OCI-M2 (cell line): ENCODE measurements at regions not wholly inside any gene's neighbourhood (a gene's known extent, or its start where the extent isn't known, plus 50 kb on each side); places are given as distances from the start of the nearest gene placed in this dataset.

ENCODE experiments used
- DNase-seq: peaks from one replicate; lab custom pipeline; 2025; ENCODE audit not compliant: unreplicated experiment; lab: John Stamatoyannopoulos, UW

DNA sequence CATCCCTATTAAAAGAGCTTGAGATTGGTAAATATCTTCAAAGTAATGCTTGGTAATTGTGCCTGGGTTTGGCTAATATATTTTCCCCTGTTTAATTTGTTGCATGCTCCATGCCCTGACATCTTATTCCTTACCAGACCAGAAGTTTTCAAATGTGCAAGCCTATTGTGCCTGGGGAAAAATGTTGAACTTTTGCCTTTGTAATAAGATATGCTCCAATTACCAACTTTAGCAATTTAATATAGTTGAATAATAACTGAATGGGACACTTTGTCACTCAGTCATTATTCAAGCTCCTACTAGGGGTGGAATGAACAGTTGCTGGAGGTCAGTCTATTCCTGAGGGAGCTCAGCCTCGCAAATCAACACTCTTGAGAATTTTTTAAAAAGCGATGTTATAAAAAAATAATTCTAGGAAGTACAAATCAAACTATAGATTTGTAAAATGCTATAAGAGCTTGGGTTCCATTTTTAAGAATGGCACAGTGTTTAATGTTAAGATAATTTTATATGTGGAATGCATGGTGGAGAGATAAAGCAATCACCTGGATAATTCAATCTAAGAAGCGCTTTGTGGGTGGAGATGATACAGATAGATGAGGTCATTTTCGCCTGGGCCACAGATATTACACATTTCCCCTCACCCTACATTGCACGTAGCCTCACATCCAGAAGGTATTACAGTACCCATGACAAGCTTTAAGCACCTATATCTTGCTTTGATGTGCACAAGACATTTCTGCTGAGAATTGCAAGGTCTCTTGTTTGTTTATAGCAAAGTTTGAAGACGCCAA, 231.8 kb downstream of the PIK3R1 start:
- no peak for DNase-seq

DNA sequence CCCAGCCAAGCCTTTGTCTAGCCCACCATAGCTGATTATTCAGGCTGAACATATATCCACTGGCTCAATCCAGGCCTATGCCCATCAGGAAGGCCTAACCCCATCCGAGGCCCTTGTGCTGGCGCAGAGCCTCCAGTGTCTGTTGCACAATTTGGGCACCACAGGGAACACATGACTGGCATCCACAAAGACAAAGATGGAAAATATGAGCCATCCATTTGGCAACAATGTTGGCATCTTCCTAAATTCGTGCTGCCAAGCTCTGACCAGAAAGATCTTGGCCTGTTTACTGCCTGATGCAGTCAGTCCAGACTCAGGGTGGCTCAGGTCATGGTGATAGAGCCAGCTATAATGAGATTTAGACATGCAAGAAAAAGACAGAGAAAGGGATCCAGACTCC, 233.8 kb downstream of the PIK3R1 start:
- DNase-seq, result no peak

- no peak for DNase-seq
Measured at GRCh38 chr5:68450245-68450852, 234.8 kb downstream of the PIK3R1 start.

DNA sequence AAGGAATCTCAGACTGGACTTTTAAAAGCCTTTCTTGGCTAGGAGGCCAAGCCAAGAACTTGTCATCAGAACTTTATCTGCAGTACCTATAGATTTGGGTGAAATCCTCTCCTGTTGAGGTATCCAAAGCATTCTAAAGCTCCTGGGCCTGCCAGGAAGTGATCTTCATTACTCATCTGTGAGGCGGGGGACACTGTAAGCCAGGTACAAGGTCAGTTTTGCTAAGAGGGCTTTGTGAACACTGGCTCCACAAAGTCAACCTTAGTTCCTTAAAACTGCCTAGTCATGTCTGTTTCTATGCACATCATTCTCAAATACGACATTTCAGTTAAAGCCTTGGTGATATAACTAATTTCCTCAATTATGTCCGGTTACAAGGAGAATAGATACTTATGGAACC, 236.7 kb downstream of the PIK3R1 start:
- no peak for DNase-seq

DNA sequence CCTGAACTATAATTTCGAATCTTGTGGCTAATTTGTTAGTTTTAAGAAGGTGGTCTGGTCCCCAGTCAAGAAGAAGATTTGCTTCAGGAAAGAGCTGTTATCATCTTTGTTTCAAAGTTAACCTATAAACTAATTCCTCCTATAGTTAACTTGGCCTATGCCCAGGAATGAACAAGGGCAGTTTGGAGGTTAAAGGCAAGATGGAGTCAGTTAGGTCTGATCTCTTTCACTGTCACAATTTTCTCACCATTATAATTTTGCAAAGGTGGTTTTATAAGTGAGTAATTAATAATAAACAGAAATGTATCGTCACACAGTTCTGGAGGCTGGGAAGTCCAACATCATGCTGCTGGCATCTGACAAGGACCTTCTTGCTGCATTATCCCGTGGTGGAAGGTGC, 238.6 kb downstream of the PIK3R1 start:
- no peak for DNase-seq

- no peak for DNase-seq
Measured at GRCh38 chr5:68454766-68455165, 239.2 kb downstream of the PIK3R1 start.

GRCh38 chr5:68455216-68455615, 239.7 kb downstream of the PIK3R1 start:
- DNase-seq, result no peak

DNA sequence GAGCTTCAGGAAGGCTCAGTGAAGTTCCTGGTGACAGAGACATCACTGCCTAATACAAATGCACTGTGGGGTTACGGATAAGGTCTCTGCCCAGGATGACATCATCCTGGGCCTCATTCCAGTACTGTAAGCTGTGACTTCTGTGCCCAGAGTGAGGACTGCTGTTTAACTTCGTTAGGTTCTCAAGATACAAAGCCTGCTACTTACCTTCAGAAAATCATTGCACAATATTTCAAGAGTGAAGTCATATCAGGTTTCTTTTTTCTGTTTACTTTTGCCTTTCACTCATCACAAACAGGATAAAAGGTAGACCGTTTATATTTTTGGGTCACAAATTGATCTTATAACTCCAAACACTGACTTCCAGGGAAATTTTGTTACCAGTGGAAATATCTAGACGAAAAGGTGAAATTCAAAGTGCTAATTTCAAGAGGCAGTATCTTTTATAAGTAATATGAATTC, 241.2 kb downstream of the PIK3R1 start:
- DNase-seq, result no peak

DNA sequence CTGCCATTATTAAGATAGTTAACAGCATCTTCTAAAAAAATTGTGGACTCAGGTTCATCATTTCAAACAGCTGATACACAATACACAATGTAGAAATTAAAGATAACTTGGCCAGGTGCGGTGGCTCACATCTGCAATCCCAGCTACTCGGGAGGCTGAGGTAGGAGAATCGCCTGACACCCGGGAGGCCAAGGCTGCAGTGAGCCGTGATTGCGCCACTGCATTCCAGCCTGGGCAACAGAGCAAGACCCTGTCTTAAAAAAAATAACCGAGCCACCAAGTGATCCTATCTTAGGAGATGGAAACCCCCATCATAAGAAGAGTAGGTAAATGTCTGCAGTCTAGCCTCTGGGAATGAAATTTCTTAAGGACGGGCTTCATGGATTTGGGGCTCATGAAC, 241.7 kb downstream of the PIK3R1 start:
- DNase-seq, result no peak

- DNase-seq, result no peak
Measured at GRCh38 chr5:68458416-68459021, 243.0 kb downstream of the PIK3R1 start.

DNA sequence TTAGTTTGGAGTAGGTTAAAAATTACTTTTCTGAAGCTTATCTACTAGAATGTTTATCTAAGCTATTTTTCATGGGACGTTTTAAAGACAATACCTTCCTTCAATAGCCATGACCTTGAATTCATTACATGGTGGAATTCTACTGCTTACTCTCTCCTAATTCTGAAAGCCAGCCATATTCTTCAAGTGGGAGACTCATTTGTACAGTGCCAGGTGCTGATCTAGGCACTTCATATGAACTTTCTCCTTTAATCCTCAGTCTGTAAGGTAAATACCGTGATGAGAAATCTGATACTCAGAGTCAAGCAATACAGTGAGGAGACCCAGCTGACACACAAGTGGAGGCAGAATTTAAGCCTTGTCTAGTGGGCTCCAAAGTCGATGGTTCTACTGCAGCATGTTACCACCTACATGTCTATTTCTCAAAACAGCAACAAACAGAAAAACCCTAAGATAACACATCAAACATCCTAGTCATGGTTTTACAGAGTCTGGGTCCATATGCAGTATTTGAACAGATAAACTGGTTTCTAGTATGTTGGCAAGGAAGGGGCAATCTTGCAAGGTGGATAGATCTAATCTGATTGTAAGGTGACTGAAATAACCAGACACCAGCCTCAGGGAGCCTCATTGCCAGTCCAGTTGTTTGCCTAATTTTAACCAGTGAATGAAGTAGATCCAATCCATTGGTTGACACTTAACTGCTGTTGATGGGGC, 243.7 kb downstream of the PIK3R1 start:
- no peak for DNase-seq

DNA sequence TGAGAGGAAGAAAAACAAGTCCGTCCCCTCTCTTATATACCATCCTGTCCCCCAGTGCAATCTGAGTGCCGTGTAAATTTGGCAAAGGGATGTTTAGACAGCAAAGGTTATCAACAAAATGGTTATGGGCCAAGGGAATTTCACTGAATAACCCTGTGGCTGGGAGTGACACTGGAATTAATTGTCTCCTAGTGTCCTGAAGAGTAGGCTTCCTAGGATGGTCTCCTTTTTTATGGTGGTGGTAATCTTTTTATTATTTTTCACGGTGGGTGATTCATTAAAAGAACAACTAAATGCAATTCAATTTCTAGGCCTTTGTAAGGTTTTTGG, 244.2 kb downstream of the PIK3R1 start:
- DNase-seq, result no peak

- no peak for DNase-seq
Measured at GRCh38 chr5:68460147-68460798, 244.7 kb downstream of the PIK3R1 start.

DNA sequence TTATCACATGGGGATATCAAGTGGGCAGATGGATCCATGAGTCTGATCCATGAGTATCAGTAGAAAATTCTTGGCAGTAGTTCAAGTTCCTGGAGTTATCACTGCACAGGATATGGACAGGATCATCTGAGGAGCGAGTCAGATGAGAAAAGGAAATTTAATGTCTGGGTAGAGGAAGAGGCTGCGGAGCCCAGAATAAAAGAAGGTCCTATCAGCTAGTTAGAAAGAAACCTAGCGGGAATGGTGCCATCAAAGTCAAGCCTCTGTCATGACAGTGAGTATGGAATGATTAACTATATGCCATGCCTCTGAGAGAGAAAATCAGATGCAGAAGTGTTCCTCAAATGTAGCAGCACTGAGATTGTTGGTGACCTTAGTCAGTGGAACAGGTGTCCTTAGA, 248.1 kb downstream of the PIK3R1 start:
- DNase-seq, result no peak

DNA sequence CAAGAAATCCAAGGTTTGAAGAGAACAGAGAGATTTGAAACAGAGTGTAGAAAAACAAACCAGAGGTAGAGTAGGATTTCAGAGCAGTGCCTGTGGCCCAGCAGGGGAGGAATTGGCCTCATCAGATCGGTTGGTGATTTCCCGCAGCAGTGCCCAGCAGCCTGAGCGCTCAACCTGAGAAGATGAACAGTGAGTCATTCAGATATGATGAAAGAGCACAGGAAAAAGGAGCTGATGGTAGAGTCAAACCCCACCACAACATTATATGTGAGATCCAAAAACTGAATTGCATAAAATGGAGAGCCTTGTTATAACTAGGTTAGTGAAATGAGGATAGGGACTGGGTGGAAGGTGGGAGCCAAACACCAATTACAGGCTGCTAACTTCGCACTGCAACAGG, 248.9 kb downstream of the PIK3R1 start:
- no peak for DNase-seq

DNA sequence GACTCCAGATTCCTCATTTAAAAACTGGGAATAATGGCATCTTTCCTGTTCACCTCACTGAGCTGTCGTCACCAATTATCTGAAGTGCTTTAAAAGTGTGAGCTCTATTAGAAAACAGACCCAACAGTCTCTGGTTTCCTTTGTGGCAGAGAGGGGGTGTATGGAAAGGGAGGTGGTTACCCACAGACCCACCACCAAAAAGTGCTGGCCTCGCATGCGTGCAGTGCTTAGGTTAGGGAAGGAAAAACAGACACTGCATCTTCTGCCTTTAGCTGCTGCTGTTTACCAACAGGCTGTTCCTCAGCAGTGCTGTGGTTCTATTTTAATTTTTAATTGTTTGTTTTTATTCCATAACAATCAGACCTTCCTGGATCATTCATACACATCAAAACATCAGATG, 249.6 kb downstream of the PIK3R1 start:
- no peak for DNase-seq

DNA sequence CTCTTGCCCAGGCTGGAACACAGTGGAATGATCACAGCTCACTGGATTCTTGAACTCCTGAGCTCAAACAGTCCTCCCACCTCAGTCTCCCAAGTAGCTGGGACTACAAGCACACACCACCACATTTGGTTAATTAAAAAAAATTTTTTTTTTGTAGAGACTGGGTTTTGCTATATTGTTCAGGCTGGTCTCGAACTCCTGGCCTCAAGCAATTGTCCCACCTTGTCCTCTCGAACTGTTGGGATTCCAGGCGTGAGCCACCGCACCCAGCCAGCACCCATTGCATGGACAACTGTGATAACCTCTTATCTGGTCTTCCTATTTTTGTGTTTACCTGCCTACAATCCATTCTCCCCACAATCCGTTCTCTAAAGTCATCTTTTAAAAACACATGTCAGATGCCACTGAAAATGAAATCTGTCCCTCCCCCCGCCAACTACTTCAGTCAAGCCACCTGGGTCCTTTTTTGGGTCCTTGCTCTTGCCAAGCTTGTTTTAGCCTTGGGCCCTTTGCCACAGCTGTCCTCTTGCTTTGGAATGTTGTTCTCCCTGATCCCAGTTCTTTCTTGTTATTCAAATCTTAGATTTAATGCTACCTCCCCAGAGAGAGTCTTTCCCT, 250.5 kb downstream of the PIK3R1 start:
- DNase-seq, result no peak

GRCh38 chr5:68467208-68467607, 251.7 kb downstream of the PIK3R1 start:
- no peak for DNase-seq

GRCh38 chr5:68467794-68468193, 252.2 kb downstream of the PIK3R1 start:
- DNase-seq, result no peak

GRCh38 chr5:68468322-68468721, 252.8 kb downstream of the PIK3R1 start:
- no peak for DNase-seq

DNA sequence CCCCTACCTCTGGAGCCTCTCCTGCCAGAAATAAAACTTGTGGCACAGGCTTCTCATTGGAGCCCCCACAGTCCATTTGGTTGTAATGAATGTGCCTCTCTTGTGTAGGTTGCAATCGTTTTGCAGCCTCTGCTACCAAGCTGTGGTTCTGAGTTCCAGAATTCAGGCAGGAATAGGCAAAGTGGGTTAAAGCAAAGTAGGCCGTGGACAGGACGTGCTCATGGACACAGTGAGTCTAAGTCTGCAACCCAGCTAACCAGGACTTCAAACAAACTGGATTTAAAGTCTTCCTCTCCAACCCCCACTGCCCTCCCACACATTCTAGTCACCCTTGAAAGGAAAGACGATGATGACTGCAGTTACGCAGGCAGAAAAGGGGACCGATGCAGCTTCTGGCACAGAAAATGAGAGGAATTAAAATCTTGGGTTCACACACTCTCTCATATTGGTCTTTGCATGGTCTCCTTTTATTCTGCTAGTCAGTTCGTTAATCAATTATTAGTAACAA, 260.0 kb downstream of the PIK3R1 start:
- no peak for DNase-seq
